Panc1 (cell line): ENCODE measurements at regions not wholly inside any gene's neighbourhood (a gene's known extent, or its start where the extent isn't known, plus 50 kb on each side); places are given as distances from the start of the nearest gene placed in this dataset.

Experiments used
- ATAC-seq: fragments of 200-7000 bp; cut with Tn5 transposase; 2 replicates; pipeline ENCODE4 v1.9.1; 2020; ENCODE audit warnings: mild to moderate bottlenecking, moderate library complexity
- BruUV-seq: library from RNA; stranded (reverse); fragments of 400-500 nt; replicated peaks from 2 replicates; lab custom pipeline; 2021; lab: Mats Ljungman, UMichigan
- CTCF ChIA-PET: fragments of 300-600 bp; sonication (Branson Sonifier 250); formaldehyde crosslinking; loops from one replicate; lab custom pipeline; 2022; ENCODE audit warnings: antibody characterized with exemption; lab: Charles Lee
- POLR2A ChIA-PET: fragments of 300-600 bp; sonication (Branson Sonifier 250); formaldehyde crosslinking; loops from one replicate; lab custom pipeline; 2022; ENCODE audit warnings: antibody characterized with exemption; lab: Charles Lee
- DNase-seq: peaks from one replicate; pipeline ENCODE4 v3.0.0-alpha.2; 2010; ENCODE audit warnings: low read depth, low spot score
- H3K27ac ChIP-seq: 2 replicates; pipeline ENCODE4 v1.5.1; 2011; ENCODE audit warnings: mild to moderate bottlenecking, low read length, inconsistent platforms
- H3K27me3 ChIP-seq: fragments of 200-500 bp; sonication (Bioruptor generic); 2 replicates; pipeline ENCODE4 v1.6.0; 2014; ENCODE audit warnings: low read length, inconsistent platforms; ENCODE audit not compliant: control insufficient read depth, insufficient read depth
- H3K36me3 ChIP-seq: fragments of 200-500 bp; sonication (Bioruptor generic); 2 replicates; pipeline ENCODE4 v1.5.1; 2014; ENCODE audit warnings: inconsistent platforms, mild to moderate bottlenecking, low read length, moderate library complexity; ENCODE audit not compliant: control insufficient read depth, insufficient read depth
- H3K4me1 ChIP-seq: 2 replicates; pipeline ENCODE4 v1.5.1; 2011; ENCODE audit warnings: inconsistent platforms, mild to moderate bottlenecking, low read length, moderate library complexity; ENCODE audit not compliant: control insufficient read depth, insufficient read depth
- H3K4me3 ChIP-seq, 2 experiments: 2 replicates each; pipeline ENCODE4 v1.5.1; 2011 to 2012; ENCODE audit warnings: low read depth in 2 of 2, low read length in 2 of 2, mild to moderate bottlenecking in 2 of 2, inconsistent platforms in 1 of 2, moderate library complexity in 1 of 2
- H3K9me3 ChIP-seq: fragments of 200-500 bp; sonication (Bioruptor generic); 2 replicates; pipeline ENCODE4 v1.5.1; 2014; ENCODE audit warnings: low read depth, mild to moderate bottlenecking, inconsistent platforms, low read length, moderate library complexity; ENCODE audit not compliant: control insufficient read depth, insufficient read depth
- POLR2AphosphoS5 ChIP-seq: IDR thresholded peaks from 2 replicates; pipeline ENCODE4 v1.6.1; 2012; ENCODE audit warnings: mild to moderate bottlenecking, low read depth, low read length, moderate library complexity
- SIN3A ChIP-seq: IDR thresholded peaks from 2 replicates; pipeline ENCODE4 v1.6.1; 2012; ENCODE audit warnings: low read depth, mild to moderate bottlenecking, low read length, moderate library complexity, borderline replicate concordance; ENCODE audit not compliant: insufficient read depth
- TCF7L2 ChIP-seq: IDR thresholded peaks from 2 replicates; pipeline ENCODE4 v1.6.1; 2011; ENCODE audit warnings: mild to moderate bottlenecking, low read depth, low read length, inconsistent platforms
- in situ Hi-C: cut with HindIII; loops from 2 replicates; pipeline ENCODE4 v1.10.0; 2016; ENCODE audit warnings: low sequenced_read_pairs, low pct_unique_long_range_greater_than_20kb
- intact Hi-C: fragments of 100-400 bp; cut with micrococcal nuclease; formaldehyde crosslinking; loops from one replicate; pipeline ENCODE4 v1.10.0; 2022; ENCODE audit not compliant: unreplicated experiment
- TF ChIP-seq, protein P1 (sequence below), 2 experiments: IDR thresholded peaks; 2 replicates each; pipeline ENCODE4 v1.6.1; 2011 to 2012; ENCODE audit warnings: low read depth in 2 of 2, control low read depth in 1 of 2, low read length in 1 of 2, mild to moderate bottlenecking in 1 of 2, moderate library complexity in 1 of 2; ENCODE audit not compliant: insufficient read depth in 1 of 2
- TF ChIP-seq, protein P2 (sequence below): fragments of 450-650 bp; IDR thresholded peaks from 2 replicates; pipeline ENCODE4 v1.5.1; 2017; ENCODE audit warnings: mild to moderate bottlenecking

DNA sequence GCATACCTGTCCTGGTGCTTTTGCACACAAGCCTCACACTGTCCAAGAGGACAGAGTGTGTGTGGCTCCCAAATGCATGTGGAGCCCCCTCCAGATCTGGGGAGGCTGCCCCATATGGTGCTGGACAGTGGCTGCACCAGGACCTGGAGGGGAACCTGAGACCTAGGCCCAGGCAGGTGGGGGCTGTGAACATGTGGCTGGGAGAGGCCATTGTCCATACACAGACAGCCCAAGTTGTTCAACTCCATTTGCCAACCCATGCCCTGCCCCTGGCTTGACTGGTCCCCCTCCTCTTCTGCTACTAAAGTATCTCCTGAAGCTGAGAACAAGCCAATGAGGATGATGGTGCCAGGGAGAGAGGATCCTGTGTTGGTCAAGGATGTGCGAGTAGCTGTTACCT lies 94.0 kb downstream of the ING1 start:
- DNase-seq (no peak), ATAC-seq (no peak)
- no peaks in the 10 kb centered on the region for H3K27me3 ChIP-seq
- no peak overlapping the region for H3K4me3 ChIP-seq
- TF ChIP-seq TCF7L2 (no peak), SIN3A (no peak), POLR2AphosphoS5 (no peak)
- TF ChIP-seq, protein P1, sequence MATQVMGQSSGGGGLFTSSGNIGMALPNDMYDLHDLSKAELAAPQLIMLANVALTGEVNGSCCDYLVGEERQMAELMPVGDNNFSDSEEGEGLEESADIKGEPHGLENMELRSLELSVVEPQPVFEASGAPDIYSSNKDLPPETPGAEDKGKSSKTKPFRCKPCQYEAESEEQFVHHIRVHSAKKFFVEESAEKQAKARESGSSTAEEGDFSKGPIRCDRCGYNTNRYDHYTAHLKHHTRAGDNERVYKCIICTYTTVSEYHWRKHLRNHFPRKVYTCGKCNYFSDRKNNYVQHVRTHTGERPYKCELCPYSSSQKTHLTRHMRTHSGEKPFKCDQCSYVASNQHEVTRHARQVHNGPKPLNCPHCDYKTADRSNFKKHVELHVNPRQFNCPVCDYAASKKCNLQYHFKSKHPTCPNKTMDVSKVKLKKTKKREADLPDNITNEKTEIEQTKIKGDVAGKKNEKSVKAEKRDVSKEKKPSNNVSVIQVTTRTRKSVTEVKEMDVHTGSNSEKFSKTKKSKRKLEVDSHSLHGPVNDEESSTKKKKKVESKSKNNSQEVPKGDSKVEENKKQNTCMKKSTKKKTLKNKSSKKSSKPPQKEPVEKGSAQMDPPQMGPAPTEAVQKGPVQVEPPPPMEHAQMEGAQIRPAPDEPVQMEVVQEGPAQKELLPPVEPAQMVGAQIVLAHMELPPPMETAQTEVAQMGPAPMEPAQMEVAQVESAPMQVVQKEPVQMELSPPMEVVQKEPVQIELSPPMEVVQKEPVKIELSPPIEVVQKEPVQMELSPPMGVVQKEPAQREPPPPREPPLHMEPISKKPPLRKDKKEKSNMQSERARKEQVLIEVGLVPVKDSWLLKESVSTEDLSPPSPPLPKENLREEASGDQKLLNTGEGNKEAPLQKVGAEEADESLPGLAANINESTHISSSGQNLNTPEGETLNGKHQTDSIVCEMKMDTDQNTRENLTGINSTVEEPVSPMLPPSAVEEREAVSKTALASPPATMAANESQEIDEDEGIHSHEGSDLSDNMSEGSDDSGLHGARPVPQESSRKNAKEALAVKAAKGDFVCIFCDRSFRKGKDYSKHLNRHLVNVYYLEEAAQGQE (IDR thresholded peaks at IDR 0.05; ENCODE audit: insufficient read depth in 1 of 2, low read depth in 2 of 2, low read length in 1 of 2) = no peak
- TF ChIP-seq, protein P2, sequence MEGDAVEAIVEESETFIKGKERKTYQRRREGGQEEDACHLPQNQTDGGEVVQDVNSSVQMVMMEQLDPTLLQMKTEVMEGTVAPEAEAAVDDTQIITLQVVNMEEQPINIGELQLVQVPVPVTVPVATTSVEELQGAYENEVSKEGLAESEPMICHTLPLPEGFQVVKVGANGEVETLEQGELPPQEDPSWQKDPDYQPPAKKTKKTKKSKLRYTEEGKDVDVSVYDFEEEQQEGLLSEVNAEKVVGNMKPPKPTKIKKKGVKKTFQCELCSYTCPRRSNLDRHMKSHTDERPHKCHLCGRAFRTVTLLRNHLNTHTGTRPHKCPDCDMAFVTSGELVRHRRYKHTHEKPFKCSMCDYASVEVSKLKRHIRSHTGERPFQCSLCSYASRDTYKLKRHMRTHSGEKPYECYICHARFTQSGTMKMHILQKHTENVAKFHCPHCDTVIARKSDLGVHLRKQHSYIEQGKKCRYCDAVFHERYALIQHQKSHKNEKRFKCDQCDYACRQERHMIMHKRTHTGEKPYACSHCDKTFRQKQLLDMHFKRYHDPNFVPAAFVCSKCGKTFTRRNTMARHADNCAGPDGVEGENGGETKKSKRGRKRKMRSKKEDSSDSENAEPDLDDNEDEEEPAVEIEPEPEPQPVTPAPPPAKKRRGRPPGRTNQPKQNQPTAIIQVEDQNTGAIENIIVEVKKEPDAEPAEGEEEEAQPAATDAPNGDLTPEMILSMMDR = no peak
- no peaks in the 10 kb centered on the region for H3K4me1 ChIP-seq
- in situ Hi-C loops = no loop called here
- no peaks in the 10 kb centered on the region for H3K36me3 ChIP-seq
- BruUV-seq = no TSS peak
- H3K27ac ChIP-seq = no peak overlapping the region
- POLR2A ChIA-PET = no interaction called here
- H3K9me3 ChIP-seq = no peaks in the 10 kb centered on the region
- CTCF ChIA-PET = no interaction called here
- intact Hi-C loops = no loop called here

DNA sequence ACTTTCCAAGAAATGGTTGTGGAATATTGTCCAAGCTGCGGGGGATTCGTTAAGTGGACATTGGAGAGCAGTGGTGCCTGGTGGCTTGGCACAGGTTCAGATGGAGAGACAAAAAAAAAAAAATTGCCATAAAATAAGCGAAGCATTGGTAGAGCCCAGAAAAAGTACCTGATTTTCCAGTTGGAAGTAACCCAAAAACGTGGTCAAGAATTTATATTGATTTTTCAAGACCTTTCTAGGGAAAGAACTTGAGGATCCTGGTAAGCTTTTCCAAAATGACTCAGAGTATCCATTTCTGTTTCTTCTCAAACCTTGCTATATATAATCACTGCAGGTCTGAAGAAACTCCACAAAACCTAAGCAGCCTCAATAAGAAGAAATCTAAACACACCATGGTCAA lies 94.6 kb downstream of the ING1 start:
- ATAC-seq (no peak), DNase-seq (no peak)
- intact Hi-C loops (no loop called here), in situ Hi-C loops (no loop called here)
- H3K4me1 ChIP-seq = no peaks in the 10 kb centered on the region
- ChIA-PET POLR2A (no interaction called here), CTCF (no interaction called here)
- TF ChIP-seq TCF7L2 = no peak
- no peak for TF ChIP-seq SIN3A
- no peak for TF ChIP-seq POLR2AphosphoS5
- TF ChIP-seq, protein P1 (IDR thresholded peaks at IDR 0.05; ENCODE audit: insufficient read depth in 1 of 2, low read depth in 2 of 2, low read length in 1 of 2) = no peak
- TF ChIP-seq, protein P2 = no peak
- no peak overlapping the region for H3K27ac ChIP-seq
- H3K4me3 ChIP-seq = no peak overlapping the region
- no peaks in the 10 kb centered on the region for H3K36me3 ChIP-seq
- H3K9me3 ChIP-seq = no peaks in the 10 kb centered on the region
- no TSS peak for BruUV-seq
- no peaks in the 10 kb centered on the region for H3K27me3 ChIP-seq
